HEK293 (cell line): ENCODE measurements at regions not wholly inside any gene's neighbourhood (a gene's known extent, or its start where the extent isn't known, plus 50 kb on each side); places are given as distances from the start of the nearest gene placed in this dataset.

ENCODE experiments used
- BCL11A ChIP-seq: fragments of 450-650 bp; formaldehyde crosslinking; IDR thresholded peaks from 2 replicates; pipeline ENCODE4 v1.5.1; 2016; ENCODE audit warnings: low read depth, missing biosample characterization, missing genetic modification characterization
- GLIS2 ChIP-seq: fragments of 450-650 bp; formaldehyde crosslinking; IDR thresholded peaks from 2 replicates; pipeline ENCODE4 v1.5.1; 2016; ENCODE audit warnings: missing biosample characterization, missing genetic modification characterization
- IKZF3 ChIP-seq: fragments of 450-650 bp; IDR thresholded peaks from 2 replicates; pipeline ENCODE4 v1.5.0; 2018; ENCODE audit warnings: missing biosample characterization, mild to moderate bottlenecking, missing genetic modification characterization, moderate library complexity
- KLF17 ChIP-seq: fragments of 450-650 bp; formaldehyde crosslinking; IDR thresholded peaks from 2 replicates; pipeline ENCODE4 v1.5.1; 2016; ENCODE audit warnings: missing biosample characterization, missing genetic modification characterization
- PRDM1 ChIP-seq: fragments of 450-650 bp; formaldehyde crosslinking; IDR thresholded peaks from 2 replicates; pipeline ENCODE4; 2016; ENCODE audit warnings: missing biosample characterization, missing genetic modification characterization
- SALL2 ChIP-seq: fragments of 450-650 bp; formaldehyde crosslinking; IDR thresholded peaks from 2 replicates; pipeline ENCODE4 v1.5.0; 2017; ENCODE audit warnings: missing biosample characterization, mild to moderate bottlenecking, missing genetic modification characterization, borderline replicate concordance
- TCF7L2 ChIP-seq: IDR thresholded peaks from 2 replicates; pipeline ENCODE4 v1.6.1; 2011; ENCODE audit warnings: low read depth, mild to moderate bottlenecking, inconsistent platforms, low read length, moderate library complexity, borderline replicate concordance
- ZIC2 ChIP-seq: fragments of 450-650 bp; formaldehyde crosslinking; IDR thresholded peaks from 2 replicates; pipeline ENCODE4 v1.5.1; 2016; ENCODE audit warnings: missing biosample characterization, missing genetic modification characterization
- ZNF114 ChIP-seq: fragments of 450-650 bp; formaldehyde crosslinking; IDR thresholded peaks from 2 replicates; pipeline ENCODE4 v1.5.0; 2017; ENCODE audit warnings: missing biosample characterization, missing genetic modification characterization
- ZNF16 ChIP-seq: fragments of 450-650 bp; formaldehyde crosslinking; IDR thresholded peaks from 2 replicates; pipeline ENCODE4 v1.5.1; 2016; ENCODE audit warnings: low read depth, missing biosample characterization, missing genetic modification characterization
- ZNF18 ChIP-seq: fragments of 450-650 bp; formaldehyde crosslinking; IDR thresholded peaks from 2 replicates; pipeline ENCODE4 v1.5.1; 2016; ENCODE audit warnings: missing biosample characterization, missing genetic modification characterization
- ZNF184 ChIP-seq: fragments of 450-650 bp; IDR thresholded peaks from 2 replicates; pipeline ENCODE4 v1.5.1; 2018; ENCODE audit warnings: missing biosample characterization, mild to moderate bottlenecking, missing genetic modification characterization
- ZNF2 ChIP-seq: fragments of 450-650 bp; formaldehyde crosslinking; IDR thresholded peaks from 2 replicates; pipeline ENCODE4 v1.5.1; 2016; ENCODE audit warnings: missing biosample characterization, missing genetic modification characterization
- ZNF202 ChIP-seq: fragments of 450-650 bp; formaldehyde crosslinking; IDR thresholded peaks from 2 replicates; pipeline ENCODE4 v1.5.1; 2016; ENCODE audit warnings: missing biosample characterization, missing genetic modification characterization, borderline replicate concordance
- ZNF223 ChIP-seq: fragments of 450-650 bp; formaldehyde crosslinking; IDR thresholded peaks from 2 replicates; pipeline ENCODE4 v1.5.1; 2016; ENCODE audit warnings: missing biosample characterization, missing genetic modification characterization
- ZNF324 ChIP-seq: fragments of 450-650 bp; formaldehyde crosslinking; IDR thresholded peaks from 2 replicates; pipeline ENCODE4 v1.5.1; 2016; ENCODE audit warnings: missing biosample characterization, missing genetic modification characterization
- ZNF473 ChIP-seq: fragments of 450-650 bp; formaldehyde crosslinking; IDR thresholded peaks from 2 replicates; pipeline ENCODE4 v1.5.1; 2017; ENCODE audit warnings: missing biosample characterization, missing genetic modification characterization
- ZNF48 ChIP-seq: fragments of 450-650 bp; formaldehyde crosslinking; IDR thresholded peaks from 2 replicates; pipeline ENCODE4 v1.5.1; 2016; ENCODE audit warnings: missing biosample characterization, missing genetic modification characterization
- ZNF585B ChIP-seq: fragments of 450-650 bp; formaldehyde crosslinking; IDR thresholded peaks from 2 replicates; pipeline ENCODE4 v1.5.1; 2016; ENCODE audit warnings: missing biosample characterization, missing genetic modification characterization
- ZNF670 ChIP-seq: fragments of 450-650 bp; formaldehyde crosslinking; IDR thresholded peaks from 2 replicates; pipeline ENCODE4 v1.5.1; 2016; ENCODE audit warnings: missing biosample characterization, missing genetic modification characterization, low read depth
- ZNF677 ChIP-seq: fragments of 450-650 bp; IDR thresholded peaks from 2 replicates; pipeline ENCODE4 v1.5.0; 2018; ENCODE audit warnings: missing biosample characterization, mild to moderate bottlenecking, missing genetic modification characterization, moderate library complexity
- ZNF692 ChIP-seq: fragments of 450-650 bp; formaldehyde crosslinking; IDR thresholded peaks from 2 replicates; pipeline ENCODE4 v1.5.1; 2016; ENCODE audit warnings: missing biosample characterization, missing genetic modification characterization
- ZNF707 ChIP-seq: fragments of 450-650 bp; formaldehyde crosslinking; IDR thresholded peaks from 2 replicates; pipeline ENCODE4 v1.5.1; 2016; ENCODE audit warnings: missing biosample characterization, missing genetic modification characterization
- TF ChIP-seq, protein P1 (sequence below): fragments of 450-650 bp; formaldehyde crosslinking; IDR thresholded peaks from 2 replicates; pipeline ENCODE4 v1.5.1; 2016; ENCODE audit warnings: missing biosample characterization, missing genetic modification characterization
- TF ChIP-seq, protein P2 (sequence below): fragments of 450-650 bp; formaldehyde crosslinking; IDR thresholded peaks from 2 replicates; pipeline ENCODE4 v1.5.1; 2016; ENCODE audit warnings: missing biosample characterization, missing genetic modification characterization
- TF ChIP-seq, protein P3 (sequence below): fragments of 450-650 bp; formaldehyde crosslinking; IDR thresholded peaks from 2 replicates; pipeline ENCODE4 v1.5.1; 2016; ENCODE audit warnings: missing biosample characterization, missing genetic modification characterization, borderline replicate concordance
- TF ChIP-seq, protein P4 (sequence below): fragments of 450-650 bp; formaldehyde crosslinking; IDR thresholded peaks from 2 replicates; pipeline ENCODE4 v1.5.1; 2016; ENCODE audit warnings: missing biosample characterization, missing genetic modification characterization

DNA sequence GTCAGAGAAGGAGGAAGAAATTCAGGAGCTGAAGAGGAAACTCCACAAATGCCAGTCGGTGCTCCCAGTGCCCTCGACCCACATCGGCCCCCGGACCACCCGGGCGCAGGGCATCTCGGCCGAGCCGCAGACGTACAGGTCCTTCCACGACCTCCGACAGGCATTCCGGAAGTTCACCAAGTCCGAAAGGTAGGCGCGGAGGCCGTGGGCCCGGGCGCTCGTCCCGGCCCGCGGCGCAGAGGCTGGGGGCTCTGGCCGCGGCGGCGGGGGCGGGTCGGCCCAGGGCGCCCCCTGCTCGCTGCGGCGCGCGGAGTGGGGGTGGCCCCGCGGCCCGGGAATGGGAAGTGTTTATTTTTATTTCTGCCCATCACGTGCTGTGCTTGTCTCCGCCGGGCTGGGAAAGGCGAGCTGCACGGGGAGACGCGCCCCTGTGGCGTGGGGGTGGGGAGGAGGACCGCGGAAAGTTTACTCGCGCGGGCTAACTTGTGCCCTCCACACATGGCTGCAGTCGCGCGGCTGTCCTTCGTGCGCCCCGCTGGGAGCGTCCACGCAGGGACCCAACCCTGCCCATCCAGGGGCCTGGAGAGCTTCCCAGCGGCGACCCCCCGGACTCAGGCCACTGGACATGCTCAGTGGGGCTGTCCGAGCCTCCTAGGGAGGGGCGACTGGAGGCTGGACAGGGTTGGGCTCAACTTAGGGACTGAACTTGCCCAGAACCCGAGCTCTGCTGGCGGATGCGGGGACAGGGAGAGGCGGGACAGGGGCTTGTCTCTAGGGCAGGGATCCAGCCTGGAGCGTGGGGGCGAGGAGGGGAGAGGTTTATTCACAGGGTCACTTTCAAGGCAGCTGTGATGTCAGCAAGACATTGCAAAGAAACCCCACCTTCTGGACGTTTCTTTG is 82.6 kb upstream of the PRKG1 start (continued):
- TF ChIP-seq, protein P1, sequence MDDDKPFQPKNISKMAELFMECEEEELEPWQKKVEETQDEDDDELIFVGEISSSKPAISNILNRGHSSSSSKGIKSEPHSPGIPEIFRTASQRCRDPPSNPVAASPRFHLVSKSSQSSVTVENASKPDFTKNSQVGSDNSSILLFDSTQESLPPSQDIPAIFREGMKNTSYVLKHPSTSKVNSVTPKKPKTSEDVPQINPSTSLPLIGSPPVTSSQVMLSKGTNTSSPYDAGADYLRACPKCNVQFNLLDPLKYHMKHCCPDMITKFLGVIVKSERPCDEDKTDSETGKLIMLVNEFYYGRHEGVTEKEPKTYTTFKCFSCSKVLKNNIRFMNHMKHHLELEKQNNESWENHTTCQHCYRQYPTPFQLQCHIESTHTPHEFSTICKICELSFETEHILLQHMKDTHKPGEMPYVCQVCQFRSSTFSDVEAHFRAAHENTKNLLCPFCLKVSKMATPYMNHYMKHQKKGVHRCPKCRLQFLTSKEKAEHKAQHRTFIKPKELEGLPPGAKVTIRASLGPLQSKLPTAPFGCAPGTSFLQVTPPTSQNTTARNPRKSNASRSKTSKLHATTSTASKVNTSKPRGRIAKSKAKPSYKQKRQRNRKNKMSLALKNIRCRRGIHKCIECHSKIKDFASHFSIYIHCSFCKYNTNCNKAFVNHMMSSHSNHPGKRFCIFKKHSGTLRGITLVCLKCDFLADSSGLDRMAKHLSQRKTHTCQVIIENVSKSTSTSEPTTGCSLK: no peak
- TF ChIP-seq ZNF184 (tag by site-specific recombination) (no peak), SALL2 (no peak), ZNF48 (tag by site-specific recombination) (no peak), ZIC2 (tag by site-specific recombination) (peak; percentile 93), ZNF16 (tag by site-specific recombination) (no peak), ZNF707 (no peak), GLIS2 (tag by site-specific recombination) (peak; percentile 99), TCF7L2 (no peak), ZNF585B (tag by site-specific recombination) (no peak), BCL11A (tag by site-specific recombination) (no peak), ZNF670 (tag by site-specific recombination) (no peak), PRDM1 (tag by site-specific recombination) (no peak), ZNF223 (tag by site-specific recombination) (no peak), ZNF202 (no peak), ZNF473 (tag by site-specific recombination) (no peak), KLF17 (tag by site-specific recombination) (peak; percentile 53), ZNF2 (tag by site-specific recombination) (peak; percentile 58; the same call in 1 of the 2 replicates), ZNF114 (tag by site-specific recombination) (no peak), ZNF324 (tag by site-specific recombination) (no peak), ZNF18 (no peak), ZNF677 (tag by site-specific recombination) (no peak), ZNF692 (tag by site-specific recombination) (no peak), IKZF3 (tag by site-specific recombination) (no peak; the same call in 1 of the 2 replicates)
- TF ChIP-seq, protein P2, sequence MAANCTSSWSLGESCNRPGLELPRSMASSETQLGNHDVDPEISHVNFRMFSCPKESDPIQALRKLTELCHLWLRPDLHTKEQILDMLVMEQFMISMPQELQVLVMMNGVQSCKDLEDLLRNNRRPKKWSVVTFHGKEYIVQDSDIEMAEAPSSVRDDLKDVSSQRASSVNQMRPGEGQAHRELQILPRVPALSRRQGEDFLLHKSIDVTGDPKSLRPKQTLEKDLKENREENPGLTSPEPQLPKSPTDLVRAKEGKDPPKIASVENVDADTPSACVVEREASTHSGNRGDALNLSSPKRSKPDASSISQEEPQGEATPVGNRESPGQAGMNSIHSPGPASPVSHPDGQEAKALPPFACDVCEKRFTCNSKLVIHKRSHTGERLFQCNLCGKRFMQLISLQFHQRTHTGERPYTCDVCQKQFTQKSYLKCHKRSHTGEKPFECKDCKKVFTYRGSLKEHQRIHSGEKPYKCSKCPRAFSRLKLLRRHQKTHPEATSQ: no peak
- TF ChIP-seq, protein P3, sequence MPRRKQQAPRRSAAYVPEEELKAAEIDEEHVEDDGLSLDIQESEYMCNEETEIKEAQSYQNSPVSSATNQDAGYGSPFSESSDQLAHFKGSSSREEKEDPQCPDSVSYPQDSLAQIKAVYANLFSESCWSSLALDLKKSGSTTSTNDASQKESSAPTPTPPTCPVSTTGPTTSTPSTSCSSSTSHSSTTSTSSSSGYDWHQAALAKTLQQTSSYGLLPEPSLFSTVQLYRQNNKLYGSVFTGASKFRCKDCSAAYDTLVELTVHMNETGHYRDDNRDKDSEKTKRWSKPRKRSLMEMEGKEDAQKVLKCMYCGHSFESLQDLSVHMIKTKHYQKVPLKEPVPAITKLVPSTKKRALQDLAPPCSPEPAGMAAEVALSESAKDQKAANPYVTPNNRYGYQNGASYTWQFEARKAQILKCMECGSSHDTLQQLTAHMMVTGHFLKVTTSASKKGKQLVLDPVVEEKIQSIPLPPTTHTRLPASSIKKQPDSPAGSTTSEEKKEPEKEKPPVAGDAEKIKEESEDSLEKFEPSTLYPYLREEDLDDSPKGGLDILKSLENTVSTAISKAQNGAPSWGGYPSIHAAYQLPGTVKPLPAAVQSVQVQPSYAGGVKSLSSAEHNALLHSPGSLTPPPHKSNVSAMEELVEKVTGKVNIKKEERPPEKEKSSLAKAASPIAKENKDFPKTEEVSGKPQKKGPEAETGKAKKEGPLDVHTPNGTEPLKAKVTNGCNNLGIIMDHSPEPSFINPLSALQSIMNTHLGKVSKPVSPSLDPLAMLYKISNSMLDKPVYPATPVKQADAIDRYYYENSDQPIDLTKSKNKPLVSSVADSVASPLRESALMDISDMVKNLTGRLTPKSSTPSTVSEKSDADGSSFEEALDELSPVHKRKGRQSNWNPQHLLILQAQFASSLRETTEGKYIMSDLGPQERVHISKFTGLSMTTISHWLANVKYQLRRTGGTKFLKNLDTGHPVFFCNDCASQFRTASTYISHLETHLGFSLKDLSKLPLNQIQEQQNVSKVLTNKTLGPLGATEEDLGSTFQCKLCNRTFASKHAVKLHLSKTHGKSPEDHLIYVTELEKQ (tag by site-specific recombination): no peak
- TF ChIP-seq, protein P4, sequence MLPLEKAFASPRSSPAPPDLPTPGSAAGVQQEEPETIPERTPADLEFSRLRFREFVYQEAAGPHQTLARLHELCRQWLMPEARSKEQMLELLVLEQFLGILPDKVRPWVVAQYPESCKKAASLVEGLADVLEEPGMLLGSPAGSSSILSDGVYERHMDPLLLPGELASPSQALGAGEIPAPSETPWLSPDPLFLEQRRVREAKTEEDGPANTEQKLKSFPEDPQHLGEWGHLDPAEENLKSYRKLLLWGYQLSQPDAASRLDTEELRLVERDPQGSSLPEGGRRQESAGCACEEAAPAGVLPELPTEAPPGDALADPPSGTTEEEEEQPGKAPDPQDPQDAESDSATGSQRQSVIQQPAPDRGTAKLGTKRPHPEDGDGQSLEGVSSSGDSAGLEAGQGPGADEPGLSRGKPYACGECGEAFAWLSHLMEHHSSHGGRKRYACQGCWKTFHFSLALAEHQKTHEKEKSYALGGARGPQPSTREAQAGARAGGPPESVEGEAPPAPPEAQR (tag by site-specific recombination): no peak
